ENCODE measurements at regions not wholly inside any gene's neighbourhood (a gene's known extent, or its start where the extent isn't known, plus 50 kb on each side); places are given as distances from the start of the nearest gene placed in this dataset.

- TF ChIP-seq, protein P1, sequence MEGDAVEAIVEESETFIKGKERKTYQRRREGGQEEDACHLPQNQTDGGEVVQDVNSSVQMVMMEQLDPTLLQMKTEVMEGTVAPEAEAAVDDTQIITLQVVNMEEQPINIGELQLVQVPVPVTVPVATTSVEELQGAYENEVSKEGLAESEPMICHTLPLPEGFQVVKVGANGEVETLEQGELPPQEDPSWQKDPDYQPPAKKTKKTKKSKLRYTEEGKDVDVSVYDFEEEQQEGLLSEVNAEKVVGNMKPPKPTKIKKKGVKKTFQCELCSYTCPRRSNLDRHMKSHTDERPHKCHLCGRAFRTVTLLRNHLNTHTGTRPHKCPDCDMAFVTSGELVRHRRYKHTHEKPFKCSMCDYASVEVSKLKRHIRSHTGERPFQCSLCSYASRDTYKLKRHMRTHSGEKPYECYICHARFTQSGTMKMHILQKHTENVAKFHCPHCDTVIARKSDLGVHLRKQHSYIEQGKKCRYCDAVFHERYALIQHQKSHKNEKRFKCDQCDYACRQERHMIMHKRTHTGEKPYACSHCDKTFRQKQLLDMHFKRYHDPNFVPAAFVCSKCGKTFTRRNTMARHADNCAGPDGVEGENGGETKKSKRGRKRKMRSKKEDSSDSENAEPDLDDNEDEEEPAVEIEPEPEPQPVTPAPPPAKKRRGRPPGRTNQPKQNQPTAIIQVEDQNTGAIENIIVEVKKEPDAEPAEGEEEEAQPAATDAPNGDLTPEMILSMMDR (IDR thresholded peaks at IDR 0.05) = no peak
- no peak for TF ChIP-seq POLR2A (IDR thresholded peaks at IDR 0.05)
These were observed 1681.5 kb downstream of the EFNB2 start for GRCh38 chr13:104854007-104854406.

Data from vagina (tissue), 2 donors.